Cardiac muscle cell (in vitro differentiated cells and primary cell): ENCODE measurements at regions not wholly inside any gene's neighbourhood (a gene's known extent, or its start where the extent isn't known, plus 50 kb on each side); places are given as distances from the start of the nearest gene placed in this dataset.

Experiments
- DNase-seq, 2 donors: peaks; one replicate each; pipeline versions ENCODE4 v3.0.0 to v3.0.0-alpha.2; 2010 to 2017; ENCODE audit warnings: low read depth in 1 of 2, low spot score in 1 of 2
- H3K27ac ChIP-seq: fragments of 200-600 bp; sonication (generic); 2 replicates; pipeline ENCODE4 v1.5.1; 2016
- H3K27me3 ChIP-seq: fragments of 200-600 bp; sonication (generic); 2 replicates; pipeline ENCODE4 v1.6.0; 2016; ENCODE audit warnings: control low read depth
- H3K36me3 ChIP-seq: fragments of 200-600 bp; sonication (generic); 2 replicates; pipeline ENCODE4 v1.5.1; 2016; ENCODE audit warnings: control low read depth
- H3K4me1 ChIP-seq: fragments of 200-600 bp; sonication (generic); 2 replicates; pipeline ENCODE4 v1.8.1; 2017; ENCODE audit warnings: low read depth, mild to moderate bottlenecking, mixed run types
- H3K4me3 ChIP-seq: fragments of 200-600 bp; sonication (generic); 2 replicates; pipeline ENCODE4 v1.5.1; 2016; ENCODE audit warnings: mild to moderate bottlenecking
- H3K9me3 ChIP-seq: fragments of 200-600 bp; sonication (generic); 2 replicates; pipeline ENCODE4 v1.5.1; 2017; ENCODE audit warnings: low read depth, mild to moderate bottlenecking, control low read depth
- TF ChIP-seq, protein P1 (sequence below): IDR thresholded peaks from 2 replicates; pipeline ENCODE4 v1.5.1; 2012; ENCODE audit warnings: low read depth, mild to moderate bottlenecking, low read length

GRCh38 chr3:10599017-10599416, 93.6 kb upstream of the ATP2B2 start:
- H3K27me3 ChIP-seq = peaks cover 18% of the 10 kb centered on the region
- TF ChIP-seq, protein P1, sequence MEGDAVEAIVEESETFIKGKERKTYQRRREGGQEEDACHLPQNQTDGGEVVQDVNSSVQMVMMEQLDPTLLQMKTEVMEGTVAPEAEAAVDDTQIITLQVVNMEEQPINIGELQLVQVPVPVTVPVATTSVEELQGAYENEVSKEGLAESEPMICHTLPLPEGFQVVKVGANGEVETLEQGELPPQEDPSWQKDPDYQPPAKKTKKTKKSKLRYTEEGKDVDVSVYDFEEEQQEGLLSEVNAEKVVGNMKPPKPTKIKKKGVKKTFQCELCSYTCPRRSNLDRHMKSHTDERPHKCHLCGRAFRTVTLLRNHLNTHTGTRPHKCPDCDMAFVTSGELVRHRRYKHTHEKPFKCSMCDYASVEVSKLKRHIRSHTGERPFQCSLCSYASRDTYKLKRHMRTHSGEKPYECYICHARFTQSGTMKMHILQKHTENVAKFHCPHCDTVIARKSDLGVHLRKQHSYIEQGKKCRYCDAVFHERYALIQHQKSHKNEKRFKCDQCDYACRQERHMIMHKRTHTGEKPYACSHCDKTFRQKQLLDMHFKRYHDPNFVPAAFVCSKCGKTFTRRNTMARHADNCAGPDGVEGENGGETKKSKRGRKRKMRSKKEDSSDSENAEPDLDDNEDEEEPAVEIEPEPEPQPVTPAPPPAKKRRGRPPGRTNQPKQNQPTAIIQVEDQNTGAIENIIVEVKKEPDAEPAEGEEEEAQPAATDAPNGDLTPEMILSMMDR = no peak
- H3K4me3 ChIP-seq = no peak overlapping the region
- H3K4me1 ChIP-seq = peaks cover 18% of the 10 kb centered on the region
- no peaks in the 10 kb centered on the region for H3K9me3 ChIP-seq
- H3K36me3 ChIP-seq = no peaks in the 10 kb centered on the region
- no peak for DNase-seq
- no peak overlapping the region for H3K27ac ChIP-seq

- peaks cover 18% of the 10 kb centered on the region for H3K27me3 ChIP-seq
- no peaks in the 10 kb centered on the region for H3K9me3 ChIP-seq
- TF ChIP-seq, protein P1 = no peak
- no peak for DNase-seq
- peaks cover 21% of the 10 kb centered on the region for H3K4me1 ChIP-seq
- no peaks in the 10 kb centered on the region for H3K36me3 ChIP-seq
- H3K4me3 ChIP-seq = no peak overlapping the region
- no peak overlapping the region for H3K27ac ChIP-seq
These were observed 94.1 kb upstream of the ATP2B2 start for GRCh38 chr3:10599444-10599843.

DNA sequence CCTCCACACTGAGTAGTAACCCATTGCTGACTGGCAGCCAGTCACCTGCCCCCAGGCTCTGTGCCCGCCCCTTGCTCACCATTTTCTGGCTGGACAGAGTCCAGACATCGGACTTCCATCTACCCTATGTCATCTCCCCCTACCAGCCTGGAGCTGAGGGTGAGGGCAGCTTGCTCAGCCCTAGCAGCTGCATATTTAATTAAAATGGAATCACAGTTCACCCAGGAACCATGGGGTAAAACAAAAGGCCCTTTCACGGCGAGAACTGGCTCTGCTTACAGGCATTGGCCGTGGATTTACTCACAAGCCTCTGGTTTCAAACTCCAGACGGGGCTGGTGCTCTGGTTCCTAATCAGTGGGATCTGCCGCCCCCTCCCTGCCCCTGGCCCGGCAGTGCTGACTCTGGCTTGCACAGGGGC, 94.9 kb upstream of the ATP2B2 start:
- no peaks in the 10 kb centered on the region for H3K9me3 ChIP-seq
- H3K4me3 ChIP-seq = no peak overlapping the region
- no peak overlapping the region for H3K27ac ChIP-seq
- H3K27me3 ChIP-seq = peaks cover 21% of the 10 kb centered on the region
- TF ChIP-seq, protein P1 = no peak
- DNase-seq = no peak
- H3K4me1 ChIP-seq = peaks cover 21% of the 10 kb centered on the region
- no peaks in the 10 kb centered on the region for H3K36me3 ChIP-seq

- TF ChIP-seq, protein P1 = no peak
- Histone ChIP-seq H3K27me3 (peaks cover 21% of the 10 kb centered on the region), H3K4me1 (peaks cover 21% of the 10 kb centered on the region), H3K4me3 (no peak overlapping the region), H3K9me3 (no peaks in the 10 kb centered on the region), H3K27ac (no peak overlapping the region), H3K36me3 (no peaks in the 10 kb centered on the region)
- no peak for DNase-seq
These were observed 95.3 kb upstream of the ATP2B2 start for GRCh38 chr3:10600726-10601125.

- no peaks in the 10 kb centered on the region for H3K9me3 ChIP-seq
- TF ChIP-seq, protein P1 = no peak
- DNase-seq = no peak
- H3K36me3 ChIP-seq = no peaks in the 10 kb centered on the region
- no peak overlapping the region for H3K27ac ChIP-seq
- H3K4me3 ChIP-seq = no peak overlapping the region
- H3K4me1 ChIP-seq = peaks cover 21% of the 10 kb centered on the region
- H3K27me3 ChIP-seq = peaks cover 21% of the 10 kb centered on the region
These were observed 95.9 kb upstream of the ATP2B2 start for GRCh38 chr3:10601151-10601856.
